HG03354 (cell line): ENCODE measurements at regions not wholly inside any gene's neighbourhood (a gene's known extent, or its start where the extent isn't known, plus 50 kb on each side); places are given as distances from the start of the nearest gene placed in this dataset.
"Not testable (repeated sequence)": the region's sequence is repeated elsewhere in the genome, so short reads cannot be mapped to it uniquely, and the experiment has no call there.

ENCODE experiments used
- ATAC-seq: cut with Tn5 transposase; IDR thresholded peaks from one replicate; pipeline ENCODE4 v1.9.1; 2021; ENCODE audit warnings: mild to moderate bottlenecking; ENCODE audit not compliant: unreplicated experiment, poor library complexity, severe bottlenecking

DNA sequence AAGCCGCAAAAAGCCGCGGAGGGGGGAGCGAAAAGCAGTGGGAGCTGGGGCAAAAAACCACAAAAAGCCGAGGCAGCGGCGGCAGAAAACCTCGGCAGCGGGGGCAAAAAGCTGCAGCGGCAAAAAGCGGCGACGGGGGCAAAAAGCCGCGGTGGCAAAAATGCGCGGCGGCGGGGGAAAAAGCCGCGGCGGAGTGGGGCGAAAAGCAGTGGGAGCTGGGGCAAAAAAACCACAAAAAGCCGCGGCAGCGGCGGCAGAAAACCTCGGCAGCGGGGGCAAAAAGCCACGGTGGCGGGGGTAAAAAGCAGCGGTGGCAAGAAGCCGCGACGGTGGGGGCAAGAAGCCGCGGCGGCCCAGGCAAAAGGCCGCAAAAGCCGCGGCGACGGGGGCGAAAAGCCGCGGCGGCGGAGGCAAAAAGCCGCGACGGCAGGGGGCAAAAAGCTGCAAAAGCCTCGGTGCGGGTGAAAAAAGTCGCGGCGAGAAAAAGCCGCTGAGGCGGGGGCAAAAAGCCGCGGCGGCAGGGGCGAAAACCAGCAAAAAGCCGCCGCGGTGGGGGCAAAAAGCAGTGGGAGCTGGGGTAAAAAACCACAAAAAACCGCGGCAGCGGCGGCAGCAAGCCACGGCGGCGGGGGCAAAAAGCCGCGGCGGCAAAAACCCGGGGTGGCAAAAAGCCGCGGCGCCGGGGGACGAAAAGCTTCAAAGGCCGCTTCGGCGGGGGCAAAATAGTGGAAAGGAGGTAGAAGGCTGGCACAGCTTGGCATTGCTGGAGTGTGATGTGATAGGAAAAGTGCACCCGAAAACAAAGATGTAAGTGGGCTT lies 135.9 kb downstream of the ZNF92 start:
- ATAC-seq, result no peak

DNA sequence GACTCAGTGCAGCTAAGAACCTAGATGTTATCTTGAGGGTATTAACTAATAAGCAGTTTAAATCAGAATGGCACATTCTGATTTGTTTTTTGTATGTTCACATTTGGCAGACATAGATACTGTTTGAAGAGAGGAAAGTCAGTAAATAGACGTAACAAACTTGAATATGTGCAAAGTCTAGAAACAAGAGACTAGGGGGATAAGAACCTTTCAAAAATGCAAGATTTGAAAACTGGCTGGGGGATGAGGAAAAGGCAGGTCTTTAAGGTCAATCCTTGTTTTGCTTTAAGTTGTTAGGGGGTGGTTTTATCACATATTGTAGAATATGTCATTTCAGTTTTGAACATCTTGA lies 136.5 kb downstream of the ZNF92 start:
- ATAC-seq, result not testable (repeated sequence)

DNA sequence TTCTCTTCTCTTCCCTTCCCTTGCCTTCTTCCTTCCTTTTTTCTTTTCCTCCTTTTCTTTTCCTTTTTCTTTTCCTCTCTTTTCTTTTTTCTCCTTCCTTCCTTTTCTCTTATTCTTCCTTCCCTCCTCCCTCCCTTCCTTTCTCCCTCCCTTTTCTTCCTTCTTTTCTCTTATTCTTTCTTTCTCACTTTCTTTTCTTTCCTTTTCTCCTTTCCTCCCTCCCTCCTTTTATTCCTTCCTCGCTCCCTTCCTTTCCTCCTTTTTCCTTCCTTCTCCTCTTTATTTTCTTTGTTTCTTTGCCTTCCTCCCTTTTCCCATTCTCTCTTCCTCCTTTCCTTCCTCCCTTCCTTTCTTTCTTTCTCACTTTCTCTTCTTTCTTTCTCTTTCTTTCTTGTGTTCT lies 146.1 kb downstream of the ZNF92 start:
- ATAC-seq, result not testable (repeated sequence)

DNA sequence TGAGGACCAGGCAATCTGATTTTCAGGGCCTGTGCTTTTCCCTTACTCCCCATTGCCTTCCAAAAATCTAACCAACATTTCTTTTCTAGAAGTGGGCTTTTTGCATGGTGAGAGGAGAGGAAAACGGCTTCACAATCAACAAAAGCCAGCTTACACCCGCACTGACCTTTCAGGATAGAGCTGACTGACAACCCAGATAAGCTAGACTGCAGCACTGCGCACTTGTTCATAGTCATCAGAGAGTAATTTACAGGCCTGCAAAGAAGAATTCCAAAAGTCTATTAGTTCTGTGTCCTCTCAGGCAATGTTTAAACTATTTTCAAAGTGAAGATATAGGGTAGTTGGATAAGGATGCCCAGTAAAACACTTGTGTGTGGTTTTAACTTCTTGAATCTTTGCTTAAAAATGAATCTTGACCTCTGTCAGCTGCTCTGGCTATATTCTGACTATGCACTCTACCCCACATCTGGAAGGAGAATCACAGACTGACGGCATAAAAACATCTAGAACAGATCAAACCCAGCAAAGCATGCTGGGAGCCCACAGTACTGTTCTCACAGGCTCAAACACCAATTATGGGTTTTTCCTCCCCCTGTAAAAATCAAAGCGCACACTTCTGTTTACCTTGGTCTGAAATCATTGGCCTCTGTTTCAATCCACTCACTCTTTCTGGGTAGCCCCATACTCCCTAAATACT lies 172.0 kb downstream of the ZNF92 start:
- not testable (repeated sequence) for ATAC-seq

GRCh38 chr7:65549589-65550443 lies 176.2 kb downstream of the ZNF92 start:
- ATAC-seq, result not testable (repeated sequence)

- ATAC-seq, result not testable (repeated sequence)
Measured at GRCh38 chr7:65550444-65550809, 176.8 kb downstream of the ZNF92 start.

DNA sequence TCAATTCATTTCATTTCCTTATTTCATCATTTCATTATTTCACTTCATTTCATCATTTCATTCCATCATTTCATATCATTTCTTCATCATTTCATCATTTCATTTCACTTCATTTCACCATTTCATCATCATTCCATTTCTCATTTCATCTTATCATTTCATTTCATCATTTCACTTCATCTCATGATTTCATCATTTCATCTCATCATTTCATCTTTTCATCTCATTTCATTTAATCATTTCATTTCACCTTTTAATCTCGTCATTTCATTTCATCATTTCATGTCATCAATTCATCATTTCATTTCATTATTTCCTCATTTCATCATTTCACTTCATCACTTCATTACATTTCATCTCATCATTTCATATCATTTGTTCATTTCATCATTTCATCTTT lies 177.4 kb downstream of the ZNF92 start:
- ATAC-seq, result not testable (repeated sequence)

GRCh38 chr7:65554553-65555476 lies 181.2 kb downstream of the ZNF92 start:
- ATAC-seq, result not testable (repeated sequence)

GRCh38 chr7:65558584-65558983 lies 184.9 kb downstream of the ZNF92 start:
- ATAC-seq, result not testable (repeated sequence)

DNA sequence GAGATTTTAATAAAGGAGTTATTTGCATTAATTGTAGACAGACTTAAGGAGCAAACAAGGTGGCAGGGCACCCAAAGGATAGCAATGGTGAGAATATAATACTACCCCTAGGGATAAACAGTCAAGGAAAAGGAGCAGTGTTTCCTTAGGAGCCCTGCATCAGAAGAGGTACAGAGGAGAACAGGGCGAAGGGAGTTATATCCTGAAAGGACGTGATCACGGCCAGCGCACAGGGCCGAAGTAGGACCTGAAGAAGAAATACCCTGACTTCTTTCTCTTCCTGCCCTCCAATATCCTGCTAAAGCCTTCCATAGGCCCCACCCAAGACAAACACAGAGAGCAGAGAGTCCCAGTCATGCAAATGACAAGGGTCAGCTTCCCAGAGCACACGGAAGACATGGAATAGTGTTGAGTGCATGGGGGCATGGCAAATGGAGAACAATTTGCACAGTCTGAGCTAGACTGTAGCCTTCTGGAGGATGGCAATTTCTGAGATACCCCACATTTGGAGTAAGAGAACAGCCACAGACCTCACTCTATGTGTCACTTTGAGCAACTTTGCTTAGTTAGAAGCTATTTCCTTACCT lies 188.2 kb downstream of the ZNF92 start:
- not testable (repeated sequence) for ATAC-seq

GRCh38 chr7:65562522-65562921 lies 188.9 kb downstream of the ZNF92 start:
- ATAC-seq, result peak; percentile 85

DNA sequence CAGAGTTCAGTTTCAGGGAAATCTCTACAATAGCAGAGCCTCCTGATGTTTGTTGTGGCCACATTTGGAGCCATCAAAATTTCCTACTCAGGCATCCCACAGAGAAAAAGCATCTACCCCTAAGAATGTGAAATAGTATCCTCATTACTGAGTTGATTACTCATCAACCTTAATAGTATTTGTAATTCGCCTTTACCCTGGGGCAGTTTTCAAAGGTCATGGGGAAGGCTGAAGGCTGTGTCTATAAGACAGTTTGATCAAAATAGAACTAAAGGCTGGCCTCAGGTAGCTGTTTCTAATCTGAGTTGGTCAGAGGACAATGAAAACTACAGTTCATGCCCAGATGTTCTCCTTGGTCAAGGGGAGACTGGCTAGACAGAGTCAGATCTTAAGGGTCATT lies 189.7 kb downstream of the ZNF92 start:
- not testable (repeated sequence) for ATAC-seq

GRCh38 chr7:65568226-65568625 lies 194.6 kb downstream of the ZNF92 start:
- not testable (repeated sequence) for ATAC-seq

DNA sequence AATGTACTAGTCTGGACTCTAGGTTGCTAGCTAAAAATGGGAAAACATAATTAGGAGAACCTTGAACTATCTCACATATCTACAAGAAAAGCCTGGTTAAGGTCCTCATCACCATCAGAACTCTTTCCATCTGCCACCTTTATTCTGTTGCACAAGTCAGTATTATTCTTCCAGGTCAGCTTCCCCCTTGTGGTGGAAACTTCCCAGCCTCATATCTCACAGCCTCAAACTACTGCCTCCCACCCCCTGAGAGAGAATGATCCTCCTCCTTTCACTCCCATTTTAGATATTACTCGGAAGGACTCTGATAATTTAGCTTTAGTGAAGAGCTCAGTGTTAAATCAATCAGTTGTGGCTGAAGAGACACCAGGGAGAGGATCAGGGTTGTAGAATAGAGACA lies 197.3 kb downstream of the ZNF92 start:
- not testable (repeated sequence) for ATAC-seq

- ATAC-seq, result not testable (repeated sequence)
Measured at GRCh38 chr7:65572581-65572980, 198.9 kb downstream of the ZNF92 start.

DNA sequence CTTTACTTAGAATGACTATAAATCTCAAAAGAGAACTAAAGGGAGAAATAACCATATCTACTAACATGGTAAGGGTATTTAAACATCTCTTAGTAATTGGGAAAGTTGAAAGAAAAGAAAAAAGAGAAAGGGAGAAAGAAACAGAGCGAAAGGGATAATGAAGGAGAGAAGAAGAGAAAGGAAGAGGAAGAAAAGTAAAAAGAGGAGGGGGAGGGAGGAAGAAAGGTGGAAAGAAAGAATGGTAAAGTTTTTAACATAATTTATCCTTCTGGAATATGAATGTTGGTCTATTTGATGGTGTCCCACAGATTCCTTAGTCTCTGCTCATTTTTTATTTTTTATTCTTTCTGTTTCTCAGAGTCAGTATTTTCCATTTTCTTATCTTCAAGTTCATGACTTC lies 202.7 kb downstream of the ZNF92 start:
- not testable (repeated sequence) for ATAC-seq

DNA sequence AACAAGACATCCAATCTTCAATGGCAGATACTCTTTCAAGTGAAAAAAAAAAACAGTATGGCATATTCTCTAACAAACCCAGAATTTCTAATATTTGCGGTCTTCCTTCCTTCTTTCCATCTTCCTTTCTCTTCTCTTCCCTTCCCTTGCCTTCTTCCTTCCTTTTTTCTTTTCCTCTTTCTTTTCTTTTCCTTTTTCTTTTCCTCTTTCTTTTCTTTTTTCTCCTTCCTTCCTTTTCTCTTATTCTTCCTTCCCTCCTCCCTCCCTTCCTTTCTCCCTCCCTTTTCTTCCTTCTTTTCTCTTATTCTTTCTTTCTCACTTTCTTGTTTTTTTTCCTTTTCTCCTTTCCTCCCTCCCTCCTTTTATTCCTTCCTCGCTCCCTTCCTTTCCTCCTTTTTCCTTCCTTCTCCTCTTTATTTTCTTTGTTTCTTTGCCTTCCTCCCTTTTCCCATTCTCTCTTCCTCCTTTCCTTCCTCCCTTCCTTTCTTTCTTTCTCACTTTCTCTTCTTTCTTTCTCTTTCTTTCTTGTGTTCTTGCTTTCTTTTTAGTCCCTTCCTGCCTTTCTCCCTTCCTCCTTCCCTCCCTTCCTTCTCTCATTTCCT lies 209.0 kb downstream of the ZNF92 start:
- not testable (repeated sequence) for ATAC-seq

- not testable (repeated sequence) for ATAC-seq
Measured at GRCh38 chr7:65602495-65602894, 228.8 kb downstream of the ZNF92 start.
